CD14-positive monocyte (primary cell): ENCODE measurements at regions not wholly inside any gene's neighbourhood (a gene's known extent, or its start where the extent isn't known, plus 50 kb on each side); places are given as distances from the start of the nearest gene placed in this dataset.

Experiments used
- DNase-seq, 3 donors: peaks; one replicate each; pipeline ENCODE4 v3.0.0-alpha.2; 2011 to 2022
- H2AFZ ChIP-seq: 2 replicates; pipeline ENCODE4 v1.6.0; 2012; ENCODE audit warnings: mild to moderate bottlenecking, low read depth, low read length, inconsistent platforms; ENCODE audit not compliant: insufficient read depth, poor library complexity, severe bottlenecking
- H3K27ac ChIP-seq, 2 donors: 1 replicate in 1 of 2; 2 replicates in 1 of 2; pipeline ENCODE4 v1.5.1; 2012 to 2013; ENCODE audit warnings: low read length in 2 of 2, control low read depth in 1 of 2, inconsistent platforms in 1 of 2, low read depth in 1 of 2, mild to moderate bottlenecking in 1 of 2
- H3K27me3 ChIP-seq, 2 donors: one replicate each; pipeline versions ENCODE4 v1.6.0 to v1.6.1; 2011 to 2013; ENCODE audit warnings: low read length in 2 of 2; ENCODE audit not compliant: control insufficient read depth in 2 of 2, insufficient read depth in 2 of 2
- H3K36me3 ChIP-seq, 2 donors: replicated peaks in 1 of 2; 1 replicate in 1 of 2; 2 replicates in 1 of 2; pipeline versions ENCODE4 v1.5.1 to v1.6.1; 2012 to 2013; ENCODE audit warnings: low read length in 2 of 2, control low read depth in 1 of 2, inconsistent platforms in 1 of 2, mild to moderate bottlenecking in 1 of 2; ENCODE audit not compliant: insufficient read depth in 2 of 2, control insufficient read depth in 1 of 2
- H3K4me1 ChIP-seq, 2 donors: 1 replicate in 1 of 2; 2 replicates in 1 of 2; pipeline versions ENCODE4 v1.5.1 to v1.6.1; 2012 to 2013; ENCODE audit warnings: low read length in 2 of 2, control low read depth in 1 of 2, inconsistent platforms in 1 of 2, mild to moderate bottlenecking in 1 of 2, moderate library complexity in 1 of 2; ENCODE audit not compliant: insufficient read depth in 2 of 2, control insufficient read depth in 1 of 2
- H3K4me2 ChIP-seq: replicated peaks from 2 replicates; pipeline ENCODE3; 2012; ENCODE audit warnings: low read length, moderate library complexity, mild to moderate bottlenecking; ENCODE audit not compliant: poor library complexity, severe bottlenecking; ENCODE audit errors: extremely low read depth
- H3K4me3 ChIP-seq, 3 experiments: fragments of 200-600 bp in 1 of 3; sonication (generic) in 1 of 3; replicated peaks in 1 of 3; 1 replicate in 2 of 3; 2 replicates in 1 of 3; pipeline ENCODE4 v1.5.1; 2011 to 2013; ENCODE audit warnings: low read length in 3 of 3, mild to moderate bottlenecking in 3 of 3, control low read depth in 2 of 3, low read depth in 2 of 3, inconsistent platforms in 1 of 3, moderate library complexity in 1 of 3
- H3K79me2 ChIP-seq: 2 replicates; pipeline ENCODE4 v1.6.0; 2012; ENCODE audit warnings: mild to moderate bottlenecking, control low read depth, inconsistent platforms, low read length, moderate library complexity; ENCODE audit not compliant: insufficient read depth
- H3K9ac ChIP-seq: 2 replicates; pipeline ENCODE4 v1.6.0; 2017; ENCODE audit warnings: low read length, mild to moderate bottlenecking; ENCODE audit not compliant: insufficient read depth, poor library complexity, severe bottlenecking
- H3K9me3 ChIP-seq, 2 donors: replicated peaks in 1 of 2; 1 replicate in 1 of 2; 2 replicates in 1 of 2; pipeline versions ENCODE4 v1.5.1 to v1.6.1; 2012 to 2013; ENCODE audit warnings: low read length in 2 of 2, control low read depth in 1 of 2; ENCODE audit not compliant: control insufficient read depth in 1 of 2, insufficient read depth in 1 of 2
- H4K20me1 ChIP-seq: 2 replicates; pipeline ENCODE4 v1.6.0; 2012; ENCODE audit warnings: mild to moderate bottlenecking, low read length, control low read depth, moderate library complexity; ENCODE audit not compliant: insufficient read depth
- H3K27ac Mint-ChIP-seq, 7 donors: one replicate each; pipeline ENCODE4 v1.8.0; 2020; ENCODE audit warnings: mild to moderate bottlenecking in 7 of 7, mixed read lengths in 7 of 7, moderate library complexity in 6 of 7, inconsistent platforms in 2 of 7
- H3K27me3 Mint-ChIP-seq, 3 donors: one replicate each; pipeline ENCODE4 v1.8.0; 2021 to 2022; ENCODE audit warnings: low read depth in 3 of 3, mild to moderate bottlenecking in 3 of 3, mixed read lengths in 3 of 3, moderate library complexity in 3 of 3, inconsistent platforms in 1 of 3
- H3K36me3 Mint-ChIP-seq, 2 donors: one replicate each; pipeline ENCODE4 v1.8.0; 2020; ENCODE audit warnings: mixed read lengths in 2 of 2, inconsistent platforms in 1 of 2, mild to moderate bottlenecking in 1 of 2
- H3K4me1 Mint-ChIP-seq: one replicate; pipeline ENCODE4 v1.8.0; 2020; ENCODE audit warnings: mild to moderate bottlenecking, mixed read lengths
- H3K4me3 Mint-ChIP-seq, 2 donors: one replicate each; pipeline ENCODE4 v1.8.0; 2020; ENCODE audit warnings: mild to moderate bottlenecking in 2 of 2, mixed read lengths in 2 of 2, moderate library complexity in 1 of 2
- H3K9me3 Mint-ChIP-seq, 7 donors: one replicate each; pipeline ENCODE4 v1.8.0; 2020 to 2022; ENCODE audit warnings: mixed read lengths in 7 of 7, mild to moderate bottlenecking in 6 of 7, moderate library complexity in 6 of 7, inconsistent platforms in 2 of 7
- CTCF ChIP-seq: fragments of 200-600 bp; IDR thresholded peaks from one replicate; pipeline ENCODE4 v1.8.0; 2022; ENCODE audit warnings: antibody characterized with exemption, mild to moderate bottlenecking
- WGBS: methylation state at CpG from one replicate; pipeline ENCODE4 v1.1.5; 2013; ENCODE audit warnings: missing lambda C conversion rate; ENCODE audit not compliant: insufficient coverage; 5-methylcytosine and 5-hydroxymethylcytosine counted together
- intact Hi-C, 2 donors: fragments of 100-400 bp; cut with micrococcal nuclease; formaldehyde crosslinking; loops; one replicate each; pipeline versions ENCODE4 v1.15.0 to v1.15.1; 2023

GRCh38 chr22:22358152-22358551 lies 113.6 kb downstream of the VPREB1 start:
- intact Hi-C loops, result no loop called here
- no peaks in the 10 kb centered on the region for H4K20me1 ChIP-seq
- Mint-ChIP-seq H3K9me3 (no peaks in the 10 kb centered on the region), H3K36me3 (no peaks in the 10 kb centered on the region), H3K27ac (no peak overlapping the region), H3K4me1 (peaks cover 10% of the 10 kb centered on the region), H3K27me3 (peaks cover 3 to 11% (median 6%) of the 10 kb centered on the region in 3 donors), H3K4me3 (no peak overlapping the region)
- DNase-seq, result no peak
- H3K27ac ChIP-seq, result no peak overlapping the region
- H2AFZ ChIP-seq, result no peak overlapping the region
- no peaks in the 10 kb centered on the region for H3K79me2 ChIP-seq
- no peak for TF ChIP-seq CTCF
- H3K4me1 ChIP-seq, result peaks cover 0 to 10% of the 10 kb centered on the region in 2 donors
- H3K4me3 ChIP-seq, result no peak overlapping the region
- no peak overlapping the region for H3K9ac ChIP-seq
- 69% methylated on average over 4 of the region's 4 CpGs for WGBS
- H3K4me2 ChIP-seq, result no peak overlapping the region
- no peaks in the 10 kb centered on the region for H3K27me3 ChIP-seq
- no peaks in the 10 kb centered on the region for H3K9me3 ChIP-seq
- no peaks in the 10 kb centered on the region for H3K36me3 ChIP-seq

DNA sequence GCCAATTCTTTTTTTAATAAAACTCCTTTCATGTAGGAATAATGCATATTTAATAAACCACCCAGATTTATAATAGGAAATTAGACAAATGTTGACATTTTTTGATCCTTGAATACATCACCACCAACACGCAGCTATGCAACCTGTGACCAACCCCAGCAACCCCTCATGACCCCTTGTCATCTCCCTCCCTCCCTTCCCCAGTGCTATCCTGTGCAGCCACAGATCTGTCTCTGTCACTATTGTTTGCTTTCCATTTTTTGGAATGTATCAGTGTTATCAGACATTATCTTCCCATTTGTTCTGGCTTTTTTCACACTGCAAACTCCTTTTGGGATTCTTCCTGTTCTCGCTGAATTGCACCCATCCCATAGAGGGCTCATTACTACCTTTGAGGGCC lies 114.1 kb downstream of the VPREB1 start:
- H3K4me3 ChIP-seq, result no peak overlapping the region
- intact Hi-C loops, result no loop called here
- Mint-ChIP-seq H3K4me1 (peaks cover 13% of the 10 kb centered on the region), H3K36me3 (no peaks in the 10 kb centered on the region), H3K4me3 (no peak overlapping the region), H3K9me3 (no peaks in the 10 kb centered on the region), H3K27ac (no peak overlapping the region), H3K27me3 (peaks cover 3 to 10% (median 6%) of the 10 kb centered on the region in 3 donors)
- no peaks in the 10 kb centered on the region for H3K9me3 ChIP-seq
- H3K27ac ChIP-seq, result no peak overlapping the region
- H4K20me1 ChIP-seq, result no peaks in the 10 kb centered on the region
- no peaks in the 10 kb centered on the region for H3K36me3 ChIP-seq
- no peak overlapping the region for H2AFZ ChIP-seq
- peaks cover 0 to 10% of the 10 kb centered on the region in 2 donors for H3K4me1 ChIP-seq
- H3K27me3 ChIP-seq, result no peaks in the 10 kb centered on the region
- no peak for DNase-seq
- H3K9ac ChIP-seq, result no peak overlapping the region
- no peaks in the 10 kb centered on the region for H3K79me2 ChIP-seq
- 100% methylated on average over 1 of the region's 2 CpGs for WGBS
- no peak for TF ChIP-seq CTCF
- no peak overlapping the region for H3K4me2 ChIP-seq
